CD4-positive, alpha-beta T cell (primary cell): ENCODE measurements at regions not wholly inside any gene's neighbourhood (a gene's known extent, or its start where the extent isn't known, plus 50 kb on each side); places are given as distances from the start of the nearest gene placed in this dataset.

ENCODE experiments used
- ATAC-seq: fragments of 200-7000 bp; cut with Tn5 transposase; one replicate; pipeline ENCODE4 v1.10.0; 2022; ENCODE audit warnings: mild to moderate bottlenecking; ENCODE audit not compliant: poor library complexity
- CTCF ChIA-PET: fragments of 350-600 bp; sonication (Branson Sonifier 250); formaldehyde crosslinking; loops from one replicate; lab custom pipeline; 2021; ENCODE audit warnings: antibody characterized with exemption, inconsistent platforms; lab: Charles Lee
- POLR2A ChIA-PET: fragments of 350-600 bp; sonication (Branson Sonifier 250); formaldehyde crosslinking; loops from one replicate; lab custom pipeline; 2021; ENCODE audit warnings: antibody characterized with exemption, inconsistent platforms; lab: Charles Lee
- DNase-seq, 14 experiments: peaks; one replicate each; pipeline ENCODE4 v3.0.0-alpha.2; 2013 to 2020; ENCODE audit warnings: mixed read lengths in 2 of 14
- H3K27ac ChIP-seq, 2 donors: one replicate each; pipeline versions ENCODE4 v1.5.1 to v1.7.0; 2013; ENCODE audit warnings: low read length in 2 of 2, low read depth in 1 of 2, mild to moderate bottlenecking in 1 of 2
- H3K27me3 ChIP-seq, 2 experiments: 1 replicate in 1 of 2; 2 replicates in 1 of 2; pipeline versions ENCODE4 v1.6.1 to v1.7.0; 2013; ENCODE audit warnings: low read length in 2 of 2, control low read depth in 1 of 2, mild to moderate bottlenecking in 1 of 2, moderate library complexity in 1 of 2; ENCODE audit not compliant: insufficient read depth in 2 of 2, control insufficient read depth in 1 of 2
- H3K36me3 ChIP-seq: one replicate; pipeline ENCODE4 v1.6.1; 2013; ENCODE audit warnings: low read length, control low read depth; ENCODE audit not compliant: insufficient read depth
- H3K4me1 ChIP-seq: one replicate; pipeline ENCODE4 v1.6.1; 2013; ENCODE audit warnings: low read length, control low read depth; ENCODE audit not compliant: insufficient read depth
- H3K4me3 ChIP-seq: one replicate; pipeline ENCODE4 v1.5.1; 2013; ENCODE audit warnings: mild to moderate bottlenecking, low read length, moderate library complexity
- H3K9me3 ChIP-seq, 2 experiments: 1 replicate in 1 of 2; 2 replicates in 1 of 2; pipeline versions ENCODE4 v1.6.1 to v1.7.0; 2013; ENCODE audit warnings: low read length in 2 of 2, mild to moderate bottlenecking in 2 of 2, control low read depth in 1 of 2, moderate library complexity in 1 of 2; ENCODE audit not compliant: control insufficient read depth in 1 of 2, insufficient read depth in 1 of 2
- H3K27ac Mint-ChIP-seq: one replicate; pipeline ENCODE4 v1.8.0; 2020; ENCODE audit warnings: mixed read lengths
- H3K27me3 Mint-ChIP-seq: one replicate; pipeline ENCODE4 v1.8.0; 2021; ENCODE audit warnings: mixed read lengths
- H3K36me3 Mint-ChIP-seq: one replicate; pipeline ENCODE4 v1.8.0; 2021; ENCODE audit warnings: low read depth, mixed read lengths
- H3K4me1 Mint-ChIP-seq: one replicate; pipeline ENCODE4 v1.8.0; 2021; ENCODE audit warnings: low read depth, mixed read lengths
- H3K4me3 Mint-ChIP-seq: one replicate; pipeline ENCODE4 v1.8.0; 2020; ENCODE audit warnings: mild to moderate bottlenecking, mixed read lengths
- H3K9me3 Mint-ChIP-seq: one replicate; pipeline ENCODE4 v1.8.0; 2020; ENCODE audit warnings: mixed read lengths
- intact Hi-C, 2 experiments: fragments of 100-400 bp; cut with DNase I in 1 of 2; cut with micrococcal nuclease in 1 of 2; formaldehyde crosslinking; loops; one replicate each; pipeline versions ENCODE4 v1.15.1 to v1.9.0; 2023 to 2025; cut with DNase I, micrococcal nuclease
- TF ChIP-seq, protein P1 (sequence below): fragments of 200-600 bp; IDR thresholded peaks from one replicate; pipeline ENCODE4 v1.8.0; 2022; ENCODE audit warnings: antibody characterized with exemption, mild to moderate bottlenecking

DNA sequence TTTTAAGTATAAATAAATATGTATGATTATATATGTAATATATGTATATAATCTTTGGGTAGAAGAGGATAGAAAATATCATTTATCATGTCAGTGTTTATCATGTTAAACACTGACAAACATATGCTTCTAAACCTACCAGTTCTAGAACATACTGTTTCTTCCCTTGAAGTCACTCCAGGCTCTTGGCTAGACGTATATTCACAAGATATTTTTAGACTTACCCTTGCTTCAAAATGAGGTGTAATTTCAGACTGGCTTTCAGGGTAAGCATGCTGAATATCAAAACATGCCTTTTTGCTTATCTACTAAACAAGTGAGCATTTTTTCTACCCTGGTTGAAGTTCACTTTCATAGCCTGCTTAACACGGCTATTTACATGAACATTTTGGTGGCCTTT is 642.4 kb upstream of the PKDCC start:
- intact Hi-C loops: no loop called here

DNA sequence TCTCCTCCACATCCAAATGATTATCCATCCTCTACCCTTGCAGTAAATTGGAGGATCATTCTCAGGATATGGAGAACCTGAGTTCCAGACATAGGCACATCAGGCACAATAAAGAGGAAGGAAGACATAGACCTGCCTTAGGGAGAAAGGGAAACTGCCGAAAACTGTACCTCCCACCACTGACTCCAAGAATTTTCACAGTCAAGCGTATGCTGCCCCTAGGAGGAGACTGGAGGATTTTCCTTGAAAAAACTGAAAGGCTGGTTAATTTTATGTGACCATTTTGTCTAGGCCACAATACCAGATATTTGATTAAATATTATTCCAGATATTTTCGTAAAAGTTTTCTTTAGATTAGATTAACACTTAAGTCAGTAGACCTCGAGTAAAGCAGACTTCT is 638.5 kb upstream of the PKDCC start:
- H3K4me3 ChIP-seq: no peak overlapping the region
- no peak overlapping the region for H3K4me3 Mint-ChIP-seq
- DNase-seq (no peak), ATAC-seq (no peak)
- no peaks in the 10 kb centered on the region for H3K9me3 Mint-ChIP-seq
- TF ChIP-seq, protein P1, sequence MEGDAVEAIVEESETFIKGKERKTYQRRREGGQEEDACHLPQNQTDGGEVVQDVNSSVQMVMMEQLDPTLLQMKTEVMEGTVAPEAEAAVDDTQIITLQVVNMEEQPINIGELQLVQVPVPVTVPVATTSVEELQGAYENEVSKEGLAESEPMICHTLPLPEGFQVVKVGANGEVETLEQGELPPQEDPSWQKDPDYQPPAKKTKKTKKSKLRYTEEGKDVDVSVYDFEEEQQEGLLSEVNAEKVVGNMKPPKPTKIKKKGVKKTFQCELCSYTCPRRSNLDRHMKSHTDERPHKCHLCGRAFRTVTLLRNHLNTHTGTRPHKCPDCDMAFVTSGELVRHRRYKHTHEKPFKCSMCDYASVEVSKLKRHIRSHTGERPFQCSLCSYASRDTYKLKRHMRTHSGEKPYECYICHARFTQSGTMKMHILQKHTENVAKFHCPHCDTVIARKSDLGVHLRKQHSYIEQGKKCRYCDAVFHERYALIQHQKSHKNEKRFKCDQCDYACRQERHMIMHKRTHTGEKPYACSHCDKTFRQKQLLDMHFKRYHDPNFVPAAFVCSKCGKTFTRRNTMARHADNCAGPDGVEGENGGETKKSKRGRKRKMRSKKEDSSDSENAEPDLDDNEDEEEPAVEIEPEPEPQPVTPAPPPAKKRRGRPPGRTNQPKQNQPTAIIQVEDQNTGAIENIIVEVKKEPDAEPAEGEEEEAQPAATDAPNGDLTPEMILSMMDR: no peak
- POLR2A ChIA-PET: no interaction called here
- intact Hi-C loops: no loop called here
- CTCF ChIA-PET: no interaction called here
- H3K4me1 ChIP-seq: no peaks in the 10 kb centered on the region
- H3K36me3 ChIP-seq: no peaks in the 10 kb centered on the region
- H3K27ac ChIP-seq: no peak overlapping the region
- H3K27ac Mint-ChIP-seq: no peak overlapping the region
- no peaks in the 10 kb centered on the region for H3K9me3 ChIP-seq
- no peaks in the 10 kb centered on the region for H3K27me3 ChIP-seq
- H3K27me3 Mint-ChIP-seq: no peaks in the 10 kb centered on the region
- no peaks in the 10 kb centered on the region for H3K36me3 Mint-ChIP-seq
- H3K4me1 Mint-ChIP-seq: no peaks in the 10 kb centered on the region

More for the DNA sequence above, 642.4 kb upstream of the PKDCC start:
- POLR2A ChIA-PET: no interaction called here
- H3K27ac ChIP-seq: no peak overlapping the region
- no peaks in the 10 kb centered on the region for H3K36me3 ChIP-seq
- Mint-ChIP-seq H3K9me3 (no peaks in the 10 kb centered on the region), H3K36me3 (no peaks in the 10 kb centered on the region), H3K4me3 (no peak overlapping the region), H3K4me1 (no peaks in the 10 kb centered on the region), H3K27me3 (no peaks in the 10 kb centered on the region), H3K27ac (no peak overlapping the region)
- no peak for DNase-seq
- H3K27me3 ChIP-seq: no peaks in the 10 kb centered on the region
- CTCF ChIA-PET: no interaction called here
- no peak overlapping the region for H3K4me3 ChIP-seq
- H3K9me3 ChIP-seq: no peaks in the 10 kb centered on the region
- ATAC-seq: no peak
- TF ChIP-seq, protein P1: no peak
- no peaks in the 10 kb centered on the region for H3K4me1 ChIP-seq

DNA sequence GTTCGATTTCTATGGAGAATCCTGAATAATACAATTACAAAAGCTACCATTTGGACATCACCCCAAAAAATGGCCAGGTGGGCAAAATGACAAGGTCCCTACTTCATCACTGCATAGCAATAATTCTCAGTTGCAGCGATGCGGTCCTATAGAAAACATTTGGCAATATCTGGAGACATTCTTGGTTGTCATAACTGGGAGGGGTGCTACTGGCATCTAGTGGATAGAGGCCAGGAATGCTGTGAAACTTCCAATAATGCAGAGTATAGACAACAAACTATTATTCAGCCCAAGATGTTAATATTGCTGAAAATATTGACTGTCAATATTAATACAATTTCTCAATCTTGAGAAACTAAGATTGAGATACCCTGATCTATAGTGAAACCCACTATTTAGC is 637.8 kb upstream of the PKDCC start:
- CTCF ChIA-PET: no interaction called here
- no peak for ATAC-seq
- H3K4me3 Mint-ChIP-seq: no peak overlapping the region
- no peaks in the 10 kb centered on the region for H3K9me3 Mint-ChIP-seq
- Histone ChIP-seq H3K36me3 (no peaks in the 10 kb centered on the region), H3K27me3 (no peaks in the 10 kb centered on the region), H3K4me3 (no peak overlapping the region), H3K27ac (no peak overlapping the region), H3K9me3 (no peaks in the 10 kb centered on the region), H3K4me1 (no peaks in the 10 kb centered on the region)
- H3K36me3 Mint-ChIP-seq: no peaks in the 10 kb centered on the region
- H3K27ac Mint-ChIP-seq: no peak overlapping the region
- TF ChIP-seq, protein P1: no peak
- intact Hi-C loops: no loop called here
- DNase-seq: no peak
- POLR2A ChIA-PET: no interaction called here
- no peaks in the 10 kb centered on the region for H3K4me1 Mint-ChIP-seq
- no peaks in the 10 kb centered on the region for H3K27me3 Mint-ChIP-seq
